Ishikawa (cell line): ENCODE measurements at regions not wholly inside any gene's neighbourhood (a gene's known extent, or its start where the extent isn't known, plus 50 kb on each side); places are given as distances from the start of the nearest gene placed in this dataset.

Experiments used
- EP300 ChIP-seq: IDR thresholded peaks from 2 replicates; pipeline ENCODE4 v1.6.1; 2012; ENCODE audit warnings: borderline replicate concordance
- TAF1 ChIP-seq: IDR thresholded peaks from 2 replicates; pipeline ENCODE4 v1.6.1; 2012; ENCODE audit warnings: low read depth, mild to moderate bottlenecking

DNA sequence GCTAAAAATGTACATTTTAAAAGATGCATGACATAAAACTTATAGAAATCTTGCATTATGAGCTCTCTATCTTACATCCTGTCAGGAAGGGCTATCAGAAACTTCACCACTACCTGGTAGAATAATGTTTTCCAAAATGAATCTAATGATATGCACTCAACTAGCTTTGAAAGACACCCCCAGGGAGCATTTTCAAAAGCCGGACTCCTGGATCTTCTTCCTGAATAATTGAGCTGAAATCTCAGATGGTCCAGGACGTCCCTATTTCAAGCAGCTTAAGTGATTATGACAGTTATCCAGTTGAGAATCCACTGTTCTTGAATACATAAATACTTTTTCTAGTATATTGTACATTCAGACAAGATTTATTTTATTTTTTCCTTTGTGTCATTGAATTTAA lies 200.6 kb upstream of the MGAT4C start:
- no peak for TF ChIP-seq TAF1
- no peak for TF ChIP-seq EP300
